GM18909 (cell line): ENCODE measurements at regions not wholly inside any gene's neighbourhood (a gene's known extent, or its start where the extent isn't known, plus 50 kb on each side); places are given as distances from the start of the nearest gene placed in this dataset.
A peak's percentile ranks its signal among the peaks of the same experiment; 100 is the strongest.

Experiments used
- ATAC-seq: cut with Tn5 transposase; IDR thresholded peaks from one replicate; pipeline ENCODE4 v1.9.1; 2021; ENCODE audit warnings: mild to moderate bottlenecking; ENCODE audit not compliant: unreplicated experiment, poor library complexity

- no peak for ATAC-seq
Observed at GRCh38 chr11:25939691-25940090, 392.2 kb upstream of the ANO3 start.

GRCh38 chr11:25941353-25941752, 390.6 kb upstream of the ANO3 start:
- no peak for ATAC-seq

- no peak for ATAC-seq
Observed at GRCh38 chr11:25943031-25943430, 388.9 kb upstream of the ANO3 start.

- no peak for ATAC-seq
Observed at GRCh38 chr11:25943777-25944661, 387.9 kb upstream of the ANO3 start.

- ATAC-seq = no peak
Observed at GRCh38 chr11:25949918-25950317, 382.0 kb upstream of the ANO3 start.

GRCh38 chr11:25953006-25953405, 378.9 kb upstream of the ANO3 start:
- no peak for ATAC-seq

GRCh38 chr11:25958045-25958444, 373.9 kb upstream of the ANO3 start:
- ATAC-seq = no peak

GRCh38 chr11:25961539-25961938, 370.4 kb upstream of the ANO3 start:
- ATAC-seq = no peak

GRCh38 chr11:25970726-25971508, 361.0 kb upstream of the ANO3 start:
- no peak for ATAC-seq

- ATAC-seq = no peak
Observed at GRCh38 chr11:25980091-25980490, 351.8 kb upstream of the ANO3 start.

- ATAC-seq = peak; percentile 97
Observed at GRCh38 chr11:25981998-25982397, 349.9 kb upstream of the ANO3 start.

GRCh38 chr11:25983280-25983679, 348.6 kb upstream of the ANO3 start:
- ATAC-seq = no peak

GRCh38 chr11:25988178-25988577, 343.8 kb upstream of the ANO3 start:
- no peak for ATAC-seq

GRCh38 chr11:25990406-25990805, 341.5 kb upstream of the ANO3 start:
- ATAC-seq = no peak

GRCh38 chr11:25991476-25991875, 340.5 kb upstream of the ANO3 start:
- ATAC-seq = no peak

GRCh38 chr11:25992294-25992693, 339.6 kb upstream of the ANO3 start:
- ATAC-seq = no peak

- no peak for ATAC-seq
Observed at GRCh38 chr11:25993016-25993415, 338.9 kb upstream of the ANO3 start.

GRCh38 chr11:26011474-26011873, 320.5 kb upstream of the ANO3 start:
- ATAC-seq = no peak

- no peak for ATAC-seq
Observed at GRCh38 chr11:26014456-26015115, 317.3 kb upstream of the ANO3 start.

GRCh38 chr11:26017322-26017860, 314.5 kb upstream of the ANO3 start:
- ATAC-seq = no peak

GRCh38 chr11:26017903-26018302, 314.0 kb upstream of the ANO3 start:
- ATAC-seq = no peak
